ACHN (cell line): ENCODE measurements at regions not wholly inside any gene's neighbourhood (a gene's known extent, or its start where the extent isn't known, plus 50 kb on each side); places are given as distances from the start of the nearest gene placed in this dataset.
"Not testable (repeated sequence)": the region's sequence is repeated elsewhere in the genome, so short reads cannot be mapped to it uniquely, and the experiment has no call there.

Source experiments
- DNase-seq: peaks from one replicate; pipeline ENCODE4 v3.0.0-alpha.2; 2015
- in situ Hi-C: cut with HindIII; loops from 2 replicates; pipeline ENCODE4 v1.10.0; 2017; ENCODE audit warnings: low sequenced_read_pairs, low pct_ligation_motif_present, low pct_unique_long_range_greater_than_20kb

DNA sequence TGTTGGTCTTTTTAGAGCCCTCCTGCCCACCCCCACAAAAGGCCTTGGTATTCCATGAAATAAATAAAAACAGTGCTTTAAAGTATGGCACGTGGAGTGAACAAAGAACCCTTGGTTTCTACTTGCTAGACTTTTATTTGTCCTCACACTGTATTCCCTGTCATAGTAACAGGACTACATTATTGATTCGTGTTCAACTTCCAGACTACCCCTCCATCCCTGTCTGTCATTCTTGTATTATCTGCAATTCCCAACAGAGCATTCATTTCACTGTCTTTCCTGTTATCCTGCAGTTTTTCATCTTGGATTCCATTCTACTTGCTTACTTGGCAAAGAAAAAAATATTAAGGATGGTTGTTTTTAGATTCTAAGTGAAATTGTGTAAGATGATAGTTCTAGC lies 307.4 kb upstream of the CNR1 start:
- in situ Hi-C loops, result no loop called here
- DNase-seq, result no peak

DNA sequence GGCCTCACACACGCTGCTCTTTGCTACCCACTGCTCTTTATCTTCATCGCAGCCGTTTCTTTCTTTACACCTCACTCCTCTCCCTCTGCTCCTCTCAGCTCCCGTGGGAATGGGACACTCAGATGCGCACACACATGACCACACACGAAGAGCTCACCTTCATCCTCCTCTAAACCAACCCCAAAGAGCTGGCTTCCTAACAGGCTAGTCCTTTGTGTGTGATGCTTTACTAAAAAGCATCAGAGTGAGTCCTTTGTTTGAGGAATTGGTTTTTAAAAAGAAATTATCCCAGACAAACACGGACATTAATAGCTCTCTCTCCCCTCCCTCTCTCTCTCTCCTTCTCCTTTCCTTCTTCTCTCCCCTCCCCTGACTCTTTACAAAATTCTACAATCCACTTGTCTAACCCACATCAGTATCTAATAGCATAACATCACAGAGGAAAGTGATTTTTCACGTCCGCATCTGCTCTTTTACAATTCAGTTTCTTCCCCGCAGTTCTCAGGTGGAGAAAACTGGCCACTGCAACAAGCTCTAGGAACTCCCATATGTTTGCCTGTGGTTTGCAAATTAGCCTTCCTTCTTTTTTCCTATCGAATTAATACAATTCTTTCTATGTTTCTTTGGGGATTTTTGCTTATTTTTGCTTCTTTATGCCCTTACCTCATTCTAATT lies 306.8 kb upstream of the CNR1 start:
- DNase-seq, result no peak
- in situ Hi-C loops, result no loop called here

DNA sequence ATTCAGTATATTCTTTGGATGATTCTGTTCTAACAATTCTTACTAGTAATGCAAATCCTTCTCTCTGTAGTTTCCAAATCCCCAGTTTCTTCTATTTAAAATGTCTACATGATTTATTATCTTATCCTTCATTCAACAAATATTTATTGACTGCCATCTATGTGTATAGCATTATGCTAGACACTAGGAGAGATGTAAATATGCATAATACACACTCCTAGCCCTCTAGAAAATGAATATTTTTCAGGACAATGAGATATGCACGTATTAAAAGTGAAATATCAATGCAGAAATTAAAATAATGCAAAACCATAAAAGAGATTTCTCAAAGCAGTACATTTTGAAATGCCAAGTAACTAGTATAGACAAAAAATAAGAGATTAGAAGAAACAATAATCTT lies 293.5 kb upstream of the CNR1 start:
- in situ Hi-C loops, result no loop called here
- no peak for DNase-seq

- no peak for DNase-seq
Observed at GRCh38 chr6:88459189-88459588, 293.0 kb upstream of the CNR1 start.

GRCh38 chr6:88458662-88459061 lies 292.5 kb upstream of the CNR1 start:
- DNase-seq, result no peak
- in situ Hi-C loops, result no loop called here

More at GRCh38 chr6:88459189-88459588, 293.0 kb upstream of the CNR1 start:
- in situ Hi-C loops, result no loop called here

DNA sequence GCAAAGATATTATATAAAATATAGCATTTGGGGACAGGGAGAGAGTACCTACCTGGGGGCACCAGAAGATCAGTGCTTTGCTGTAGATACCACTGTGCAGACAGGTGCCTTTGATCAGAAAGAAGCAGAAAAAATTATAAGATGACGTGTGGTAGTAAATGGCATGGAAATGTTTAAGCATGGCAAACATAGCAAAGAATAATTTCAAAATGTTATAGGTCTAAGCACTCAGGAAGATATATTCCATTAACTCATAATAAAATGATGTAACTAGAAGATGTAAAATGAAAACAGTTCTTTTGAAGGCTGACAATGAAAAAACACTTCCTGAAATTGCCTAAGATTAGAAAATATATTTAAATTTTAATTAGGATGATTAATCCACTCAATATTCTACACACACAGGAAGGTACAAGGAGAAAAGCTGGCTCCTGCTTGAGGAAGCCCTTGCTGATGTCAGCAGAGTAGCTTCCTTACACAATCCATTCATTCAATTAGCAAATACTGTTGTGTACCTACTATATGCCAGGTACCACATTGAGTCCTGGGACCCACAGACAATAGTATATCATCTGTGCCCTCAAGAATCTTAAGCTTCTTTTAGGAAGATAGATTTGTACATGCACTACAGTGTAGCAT lies 290.2 kb upstream of the CNR1 start:
- in situ Hi-C loops, result no loop called here
- no peak for DNase-seq

- DNase-seq, result no peak
- in situ Hi-C loops, result no loop called here
Observed at GRCh38 chr6:88455317-88455716, 289.2 kb upstream of the CNR1 start.

DNA sequence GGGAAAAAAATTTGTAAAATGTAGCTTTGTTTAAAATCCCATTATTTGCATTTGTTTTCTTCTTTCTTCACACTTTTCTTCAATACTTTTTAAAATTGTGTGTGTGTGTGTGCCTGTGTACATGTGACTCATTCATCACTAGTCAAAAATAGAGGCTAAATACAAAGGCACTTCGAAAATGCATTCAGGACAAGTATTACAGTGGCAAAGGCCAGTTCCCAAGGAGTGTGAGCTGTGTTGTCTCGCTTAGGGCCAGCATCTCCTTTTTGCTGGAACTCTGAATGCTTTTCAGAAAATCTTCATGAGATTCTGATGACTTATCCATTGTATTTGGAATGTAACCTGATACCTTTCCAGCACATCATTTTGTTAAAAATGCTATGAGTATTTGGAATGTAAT lies 288.5 kb upstream of the CNR1 start:
- in situ Hi-C loops, result no loop called here
- no peak for DNase-seq

DNA sequence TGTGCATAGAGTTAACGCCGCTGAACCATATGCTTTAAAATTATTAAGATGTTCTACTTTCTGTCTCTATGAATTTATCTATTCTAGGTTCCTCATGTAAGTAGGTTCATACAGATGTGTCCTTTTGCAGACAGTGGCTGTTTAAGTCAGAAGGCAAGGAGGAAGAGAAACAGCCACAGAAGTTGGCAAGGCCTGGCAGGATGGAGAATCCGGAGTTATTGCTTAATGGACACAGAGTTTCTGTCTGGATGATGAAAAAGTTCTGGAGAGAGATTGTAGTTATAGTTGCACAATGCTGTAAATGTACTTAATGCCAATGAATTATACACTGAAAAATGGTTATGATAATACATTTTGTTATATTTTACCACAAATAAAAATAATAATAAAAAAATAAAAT lies 283.6 kb upstream of the CNR1 start:
- in situ Hi-C loops, result no loop called here
- DNase-seq, result no peak

DNA sequence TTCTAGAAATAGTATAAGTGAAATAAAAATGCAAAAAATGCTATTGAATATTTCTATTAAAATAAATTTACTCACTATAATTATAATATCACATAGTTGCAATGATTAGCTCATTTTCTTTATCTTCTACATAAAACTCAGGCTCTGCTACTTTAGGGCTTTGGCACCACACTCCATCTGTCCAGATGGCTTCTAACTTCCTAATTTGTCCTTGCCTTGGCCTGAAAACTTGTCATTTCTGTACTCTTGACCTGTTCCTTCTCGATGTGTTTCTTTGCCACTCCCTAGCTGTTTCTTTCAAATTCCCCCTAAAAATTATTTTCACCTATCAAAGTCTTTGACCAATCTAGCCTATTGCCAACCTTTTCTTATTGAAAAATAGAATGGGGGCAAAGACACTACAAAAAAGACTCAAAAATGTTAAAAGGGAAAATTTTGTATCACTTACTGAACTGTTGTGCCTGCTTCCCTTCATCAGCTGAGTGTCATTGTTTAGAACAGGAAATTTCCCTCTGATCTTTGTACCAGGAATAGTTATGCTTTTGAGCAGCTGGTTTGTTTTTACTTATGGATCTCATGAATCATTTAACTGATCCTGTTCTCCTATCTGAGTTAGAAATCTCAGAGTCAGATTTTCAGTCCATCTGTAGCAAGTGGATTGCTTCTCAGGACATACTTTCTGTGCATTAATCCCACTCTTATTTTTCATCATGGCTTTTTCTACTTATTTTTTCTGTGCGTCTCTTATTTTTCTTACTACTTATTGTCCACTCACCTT lies 279.2 kb upstream of the CNR1 start:
- in situ Hi-C loops, result no loop called here
- DNase-seq, result no peak

DNA sequence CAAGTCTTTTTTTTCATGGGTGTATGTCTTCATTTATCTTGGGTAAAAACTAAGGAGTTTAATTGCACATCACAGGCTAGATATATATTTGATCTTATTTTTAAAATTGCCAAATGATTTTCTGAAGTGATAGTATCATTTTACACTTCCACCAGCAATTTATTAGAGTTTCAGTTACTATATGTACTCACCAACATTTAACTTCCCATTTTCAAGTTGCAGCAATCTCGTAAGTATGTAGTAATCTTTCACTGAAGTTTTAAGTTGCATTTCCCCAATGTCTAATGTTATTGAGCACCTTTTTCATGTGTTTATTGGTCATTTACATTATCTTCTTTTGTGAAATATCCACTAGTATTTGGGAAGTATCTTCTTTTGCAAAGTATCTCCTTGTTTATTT lies 277.4 kb upstream of the CNR1 start:
- DNase-seq, result no peak
- in situ Hi-C loops, result no loop called here

DNA sequence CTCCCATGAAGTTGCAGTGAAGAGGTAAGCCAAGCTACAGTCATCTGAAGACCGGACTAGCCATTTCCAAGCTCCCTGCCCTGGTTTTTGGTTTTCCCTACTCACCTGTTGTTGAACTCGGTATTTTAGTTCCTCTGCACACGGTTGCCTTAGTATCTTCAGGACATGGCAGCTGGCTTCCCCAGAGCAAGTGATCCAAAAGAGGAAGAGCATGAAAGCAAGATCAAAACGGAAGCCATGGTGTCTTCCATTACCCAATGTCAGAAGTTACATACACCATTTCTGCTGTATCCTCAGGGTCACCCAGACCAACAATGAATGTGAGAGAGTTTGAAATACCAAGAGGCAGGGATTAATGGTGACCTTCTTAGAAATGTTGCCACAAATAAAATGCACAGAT lies 276.6 kb upstream of the CNR1 start:
- in situ Hi-C loops, result no loop called here
- no peak for DNase-seq

DNA sequence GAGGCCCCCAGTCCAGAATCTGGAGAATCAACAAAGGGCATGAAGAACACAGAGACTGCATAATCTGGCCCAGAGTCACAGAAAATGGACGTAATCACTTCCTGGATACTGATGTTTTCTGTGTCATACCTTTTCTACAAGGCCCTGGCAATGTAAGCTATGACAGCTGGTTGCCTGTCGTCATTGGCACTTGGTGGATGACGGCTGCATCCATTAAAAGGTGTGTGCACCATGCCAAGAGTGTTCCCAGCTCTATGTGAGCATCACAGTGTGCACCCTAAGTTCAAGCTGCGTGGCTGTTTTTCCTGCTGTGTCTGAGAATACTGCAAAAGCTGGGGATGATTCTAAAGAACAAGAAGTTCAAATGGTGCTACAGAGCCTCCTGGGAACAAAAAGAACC lies 275.2 kb upstream of the CNR1 start:
- DNase-seq, result no peak
- in situ Hi-C loops, result no loop called here

- in situ Hi-C loops, result no loop called here
- no peak for DNase-seq
Observed at GRCh38 chr6:88428068-88428467, 261.9 kb upstream of the CNR1 start.

GRCh38 chr6:88426005-88426404 lies 259.9 kb upstream of the CNR1 start:
- DNase-seq, result no peak
- in situ Hi-C loops, result no loop called here

DNA sequence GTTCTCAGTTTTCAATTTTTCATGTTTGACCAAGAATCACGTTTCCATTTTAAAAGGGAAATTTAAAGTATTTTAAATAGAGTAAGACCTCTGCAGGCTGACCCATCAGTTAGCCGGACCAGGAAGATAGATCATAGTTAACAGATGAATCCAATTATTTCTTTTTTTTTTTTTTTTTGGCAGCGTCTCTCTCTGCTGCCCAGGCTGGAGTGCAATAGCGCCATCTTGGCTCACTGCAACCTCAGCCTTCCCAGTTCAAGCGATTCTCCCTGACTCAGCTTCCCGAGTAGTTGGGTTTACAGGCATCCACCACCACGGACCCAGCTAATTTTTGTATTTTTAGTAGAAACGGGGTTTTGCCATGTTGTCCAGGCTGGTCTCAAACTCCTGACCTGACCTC lies 256.7 kb upstream of the CNR1 start:
- DNase-seq, result peak; percentile 2
- in situ Hi-C loops, result no loop called here

GRCh38 chr6:88420967-88421488 lies 254.9 kb upstream of the CNR1 start:
- in situ Hi-C loops, DNase-seq: not testable (repeated sequence)

DNA sequence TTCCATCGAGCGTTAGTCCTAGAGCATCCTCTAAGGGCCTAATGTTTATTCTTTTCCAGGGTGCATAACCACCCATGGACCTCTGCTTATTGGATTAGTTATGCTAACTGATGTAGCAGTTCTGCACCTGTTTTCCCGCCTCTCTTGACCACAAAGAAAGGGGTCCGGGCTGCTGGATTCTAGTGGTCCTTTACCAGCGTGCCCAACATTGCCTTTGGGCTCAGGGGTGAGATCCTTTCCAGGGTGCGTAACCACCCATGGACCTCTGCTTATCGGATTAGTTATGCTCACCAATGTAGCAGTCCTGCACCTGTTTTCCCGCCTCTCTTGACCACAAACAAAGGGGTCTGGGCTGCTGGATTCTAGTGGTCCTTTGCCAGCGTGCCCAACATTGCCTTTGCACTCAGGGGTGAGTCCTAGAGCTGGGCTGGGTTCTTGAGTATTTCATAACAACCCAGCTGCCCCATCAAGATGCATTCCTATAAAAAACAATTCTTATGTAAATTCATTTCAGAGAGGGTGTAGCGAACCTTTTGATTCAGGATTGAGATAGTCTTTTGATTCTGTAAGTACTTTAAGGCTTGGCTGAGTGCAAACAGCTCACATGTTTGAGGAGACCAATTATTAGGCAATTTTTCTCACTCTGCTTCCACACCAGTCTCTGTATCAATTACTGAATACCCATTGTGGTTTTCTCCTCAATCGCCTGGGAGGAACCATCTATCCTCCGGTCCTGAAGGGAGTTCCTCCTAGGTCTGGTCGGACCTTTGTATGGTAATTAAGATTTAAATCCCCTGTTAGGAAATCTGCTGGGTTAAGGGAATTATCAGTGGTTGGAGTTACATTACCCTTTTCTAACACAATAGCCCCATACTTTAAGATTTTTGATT lies 253.0 kb upstream of the CNR1 start:
- in situ Hi-C loops, DNase-seq: not testable (repeated sequence)

- in situ Hi-C loops, DNase-seq: not testable (repeated sequence)
Observed at GRCh38 chr6:88417361-88417760, 251.2 kb upstream of the CNR1 start.
